PC-3 (cell line): ENCODE measurements at regions not wholly inside any gene's neighbourhood (a gene's known extent, or its start where the extent isn't known, plus 50 kb on each side); places are given as distances from the start of the nearest gene placed in this dataset.

Experiments used
- ATAC-seq: fragments of 200-7000 bp; cut with Tn5 transposase; 2 replicates; pipeline ENCODE4 v1.9.1; 2020; ENCODE audit warnings: mild to moderate bottlenecking, moderate library complexity
- BruUV-seq: library from RNA; stranded (reverse); fragments of 400-500 nt; replicated peaks from 2 replicates; lab custom pipeline; 2021; lab: Mats Ljungman, UMichigan
- CTCF ChIA-PET: fragments of 300-600 bp; sonication (Branson Sonifier 250); formaldehyde crosslinking; loops from one replicate; lab custom pipeline; 2022; ENCODE audit warnings: antibody characterized with exemption; lab: Charles Lee
- POLR2A ChIA-PET: fragments of 300-600 bp; sonication (Branson Sonifier 250); formaldehyde crosslinking; loops from one replicate; lab custom pipeline; 2022; ENCODE audit warnings: antibody characterized with exemption; ENCODE audit not compliant: unreplicated experiment; lab: Charles Lee
- DNase-seq: peaks from one replicate; pipeline ENCODE4 v3.0.0-alpha.2; 2015
- H2AFZ ChIP-seq: fragments of 300-600 bp; sonication (generic); 2 replicates; pipeline ENCODE4 v1.6.0; 2016; ENCODE audit warnings: antibody characterized with exemption, low read length
- H3F3A ChIP-seq: fragments of 300-600 bp; sonication (generic); one replicate; pipeline ENCODE4 v1.6.0; 2017; ENCODE audit warnings: antibody characterized with exemption, low read length, control low read depth, mild to moderate bottlenecking; ENCODE audit not compliant: unreplicated experiment
- H3K27ac ChIP-seq: fragments of 300-600 bp; sonication (generic); 2 replicates; pipeline ENCODE4 v1.5.1; 2016; ENCODE audit warnings: mild to moderate bottlenecking, low read length
- H3K27me3 ChIP-seq: fragments of 300-600 bp; sonication (generic); 2 replicates; pipeline ENCODE4 v1.6.1; 2016; ENCODE audit warnings: low read length, mixed read lengths
- H3K36me3 ChIP-seq: fragments of 300-600 bp; sonication (generic); 2 replicates; pipeline ENCODE4 v1.6.1; 2016; ENCODE audit warnings: low read depth, mixed run types, low read length, mixed read lengths
- H3K4me1 ChIP-seq: fragments of 300-600 bp; sonication (generic); 2 replicates; pipeline ENCODE4 v1.5.1; 2016; ENCODE audit warnings: low read length; ENCODE audit not compliant: insufficient read depth
- H3K4me2 ChIP-seq: fragments of 300-600 bp; sonication (generic); 2 replicates; pipeline ENCODE4 v1.6.0; 2016; ENCODE audit warnings: low read length
- H3K4me3 ChIP-seq: fragments of 300-600 bp; sonication (generic); 2 replicates; pipeline ENCODE4 v1.5.1; 2016; ENCODE audit warnings: mild to moderate bottlenecking, low read length, mixed read lengths
- H3K79me2 ChIP-seq: fragments of 300-600 bp; sonication (generic); 2 replicates; pipeline ENCODE4 v1.6.1; 2017; ENCODE audit warnings: low read length, mixed read lengths
- H3K9ac ChIP-seq: fragments of 300-600 bp; sonication (generic); 2 replicates; pipeline ENCODE4 v1.6.0; 2016; ENCODE audit warnings: mild to moderate bottlenecking, low read length
- H3K9me2 ChIP-seq: fragments of 300-600 bp; sonication (generic); replicated peaks from 2 replicates; pipeline ENCODE4 v1.6.1; 2016; ENCODE audit warnings: mixed run types, low read length, mixed read lengths
- H3K9me3 ChIP-seq: fragments of 300-600 bp; sonication (generic); 2 replicates; pipeline ENCODE4 v1.6.1; 2016; ENCODE audit warnings: low read length, mixed read lengths
- H4K20me1 ChIP-seq: fragments of 300-600 bp; sonication (generic); 2 replicates; pipeline ENCODE4 v1.6.1; 2016; ENCODE audit warnings: low read length, mixed read lengths
- EZH2 ChIP-seq: fragments of 300-600 bp; sonication (generic); IDR thresholded peaks from one replicate; pipeline ENCODE4 v1.6.1; 2017; ENCODE audit warnings: antibody characterized with exemption, mild to moderate bottlenecking, low read length; ENCODE audit not compliant: unreplicated experiment
- EZH2phosphoT487 ChIP-seq: fragments of 300-600 bp; sonication (generic); IDR thresholded peaks from 2 replicates; pipeline ENCODE4 v1.6.1; 2018; ENCODE audit warnings: mild to moderate bottlenecking, antibody characterized with exemption, low read length, borderline replicate concordance
- intact Hi-C: fragments of 100-400 bp; cut with micrococcal nuclease; formaldehyde crosslinking; loops from 2 replicates; pipeline ENCODE4 v1.9.0; 2023
- TF ChIP-seq, protein P1 (sequence below): fragments of 300-600 bp; sonication (generic); conservative IDR thresholded peaks from 2 replicates; pipeline ENCODE4 v1.5.1; 2017; ENCODE audit warnings: antibody characterized with exemption, low read depth, mild to moderate bottlenecking, low read length

DNA sequence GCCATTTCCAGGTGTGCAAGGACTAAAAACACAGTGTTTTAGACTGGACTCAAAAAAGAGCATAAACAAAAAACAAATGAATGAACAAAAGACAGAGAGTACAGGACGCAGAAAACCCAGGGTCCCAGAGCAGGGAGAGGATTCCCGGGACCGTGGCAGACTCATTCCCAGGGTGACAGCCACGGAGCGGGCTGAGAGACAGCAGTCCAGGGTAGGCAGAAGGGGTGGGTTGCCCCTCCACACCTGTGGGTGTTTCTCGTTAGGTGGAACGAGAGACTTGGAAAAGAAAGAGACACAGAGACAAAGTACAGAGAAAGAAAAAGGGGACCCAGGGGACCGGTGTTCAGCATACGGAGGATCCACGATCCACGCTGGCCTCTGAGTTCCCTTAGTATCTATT, 273.4 kb downstream of the EIPR1 start:
- no peaks in the 10 kb centered on the region for H3K79me2 ChIP-seq
- no TSS peak for BruUV-seq
- intact Hi-C loops = no loop called here
- H3K9me3 ChIP-seq = no peaks in the 10 kb centered on the region
- H3F3A ChIP-seq = no peaks in the 10 kb centered on the region
- no peak overlapping the region for H3K4me3 ChIP-seq
- H3K9me2 ChIP-seq = no peaks in the 10 kb centered on the region
- peaks cover 52% of the 10 kb centered on the region for H3K27me3 ChIP-seq
- H3K36me3 ChIP-seq = no peaks in the 10 kb centered on the region
- no peaks in the 10 kb centered on the region for H4K20me1 ChIP-seq
- ChIA-PET POLR2A (no interaction called here), CTCF (no interaction called here)
- H3K9ac ChIP-seq = no peak overlapping the region
- no peak for DNase-seq
- H3K4me2 ChIP-seq = no peak overlapping the region
- TF ChIP-seq EZH2 (no peak), EZH2phosphoT487 (no peak)
- TF ChIP-seq, protein P1, sequence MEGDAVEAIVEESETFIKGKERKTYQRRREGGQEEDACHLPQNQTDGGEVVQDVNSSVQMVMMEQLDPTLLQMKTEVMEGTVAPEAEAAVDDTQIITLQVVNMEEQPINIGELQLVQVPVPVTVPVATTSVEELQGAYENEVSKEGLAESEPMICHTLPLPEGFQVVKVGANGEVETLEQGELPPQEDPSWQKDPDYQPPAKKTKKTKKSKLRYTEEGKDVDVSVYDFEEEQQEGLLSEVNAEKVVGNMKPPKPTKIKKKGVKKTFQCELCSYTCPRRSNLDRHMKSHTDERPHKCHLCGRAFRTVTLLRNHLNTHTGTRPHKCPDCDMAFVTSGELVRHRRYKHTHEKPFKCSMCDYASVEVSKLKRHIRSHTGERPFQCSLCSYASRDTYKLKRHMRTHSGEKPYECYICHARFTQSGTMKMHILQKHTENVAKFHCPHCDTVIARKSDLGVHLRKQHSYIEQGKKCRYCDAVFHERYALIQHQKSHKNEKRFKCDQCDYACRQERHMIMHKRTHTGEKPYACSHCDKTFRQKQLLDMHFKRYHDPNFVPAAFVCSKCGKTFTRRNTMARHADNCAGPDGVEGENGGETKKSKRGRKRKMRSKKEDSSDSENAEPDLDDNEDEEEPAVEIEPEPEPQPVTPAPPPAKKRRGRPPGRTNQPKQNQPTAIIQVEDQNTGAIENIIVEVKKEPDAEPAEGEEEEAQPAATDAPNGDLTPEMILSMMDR = no peak
- no peak for ATAC-seq
- no peak overlapping the region for H2AFZ ChIP-seq
- H3K27ac ChIP-seq = no peak overlapping the region
- H3K4me1 ChIP-seq = peaks cover 3% of the 10 kb centered on the region; the same call in 1 of the 2 replicates

DNA sequence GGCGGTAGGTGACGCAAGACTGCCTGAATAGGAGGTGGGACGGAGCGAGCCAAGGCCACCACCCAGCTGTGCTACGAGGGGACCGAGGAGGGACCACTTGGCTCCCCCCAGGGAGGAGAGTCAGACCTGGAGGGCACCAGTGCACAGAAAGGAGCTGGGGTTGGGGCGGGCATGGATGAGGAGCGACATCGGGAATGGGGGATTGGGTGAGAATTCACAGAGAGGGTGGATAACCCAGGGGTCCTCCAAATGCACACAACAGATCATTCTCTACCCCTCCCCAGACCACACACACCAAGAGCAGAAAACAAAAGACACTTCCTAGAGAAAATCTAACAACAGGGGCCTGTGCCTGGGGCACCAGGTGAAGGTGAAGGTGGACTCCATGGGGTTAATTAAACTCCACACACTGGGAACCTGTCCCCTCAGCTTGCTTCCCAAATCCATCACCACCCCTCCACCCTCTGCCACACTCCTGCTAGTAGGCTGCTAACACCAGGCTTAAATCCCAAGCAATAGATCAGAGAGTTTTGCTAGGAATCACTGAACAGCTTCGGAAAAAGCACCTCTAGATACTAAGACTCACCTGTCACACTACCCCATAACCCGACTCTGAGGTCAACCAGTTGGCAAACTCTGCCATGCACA, 274.6 kb downstream of the EIPR1 start:
- ATAC-seq (no peak), DNase-seq (no peak)
- CTCF ChIA-PET = no interaction called here
- no peaks in the 10 kb centered on the region for H3K36me3 ChIP-seq
- intact Hi-C loops = no loop called here
- H3K4me3 ChIP-seq = no peak overlapping the region
- no peaks in the 10 kb centered on the region for H3K79me2 ChIP-seq
- H3K9ac ChIP-seq = no peak overlapping the region
- no peaks in the 10 kb centered on the region for H3K9me3 ChIP-seq
- H2AFZ ChIP-seq = no peak overlapping the region
- H3K9me2 ChIP-seq = no peaks in the 10 kb centered on the region
- no peaks in the 10 kb centered on the region for H3F3A ChIP-seq
- H3K27me3 ChIP-seq = peaks cover 55% of the 10 kb centered on the region
- no peaks in the 10 kb centered on the region for H4K20me1 ChIP-seq
- H3K27ac ChIP-seq = no peak overlapping the region
- H3K4me2 ChIP-seq = no peak overlapping the region
- TF ChIP-seq EZH2phosphoT487 (no peak), EZH2 (no peak)
- TF ChIP-seq, protein P1 = no peak
- BruUV-seq = no TSS peak
- H3K4me1 ChIP-seq = peaks cover 3% of the 10 kb centered on the region; the same call in 1 of the 2 replicates
- POLR2A ChIA-PET = no interaction called here

DNA sequence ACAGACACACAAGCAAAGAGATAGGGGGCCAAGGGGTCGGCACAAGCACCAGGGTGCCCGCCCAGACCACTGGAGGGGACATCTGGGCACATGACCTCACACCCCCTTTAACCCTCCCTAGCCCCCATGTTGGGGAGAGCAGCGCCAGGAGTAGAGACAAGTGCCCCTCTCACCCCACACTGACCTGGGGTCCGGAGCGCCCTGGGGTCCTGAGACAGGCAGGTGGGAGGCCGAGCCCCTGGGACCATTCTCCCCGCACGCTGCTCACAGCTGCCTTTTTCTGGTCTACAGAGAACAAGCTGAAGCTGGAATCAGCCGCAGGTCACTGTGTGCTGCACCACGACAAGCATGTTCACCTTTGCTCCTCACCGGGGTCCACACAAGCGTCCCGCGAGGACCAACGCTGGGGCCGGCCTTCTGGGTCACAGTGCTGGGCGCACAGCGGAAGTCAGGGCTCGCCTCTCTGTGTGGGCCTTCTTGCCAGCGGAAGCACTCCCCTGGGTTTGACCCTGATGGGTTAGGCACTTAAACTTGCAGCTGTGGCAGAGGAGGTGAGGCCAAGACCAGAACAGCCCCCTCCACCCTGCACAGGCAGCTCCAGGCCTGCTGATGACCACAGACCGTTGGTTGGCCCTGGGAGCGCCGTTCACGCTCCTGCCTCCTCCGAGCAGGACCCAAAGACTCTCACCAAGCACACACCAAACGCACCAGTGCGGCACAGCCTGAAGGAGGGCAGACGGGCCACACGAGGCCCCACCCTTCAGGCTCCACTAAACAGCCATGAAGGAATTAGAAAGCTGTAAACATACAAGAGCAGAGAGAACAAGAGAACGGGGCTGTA, 275.3 kb downstream of the EIPR1 start:
- DNase-seq = no peak
- Histone ChIP-seq H3K79me2 (no peaks in the 10 kb centered on the region), H3K9me3 (no peaks in the 10 kb centered on the region), H3K27me3 (peaks cover 56% of the 10 kb centered on the region), H3K36me3 (no peaks in the 10 kb centered on the region), H3K4me2 (no peak overlapping the region), H2AFZ (no peak overlapping the region), H3F3A (no peaks in the 10 kb centered on the region), H3K4me1 (peaks cover 3% of the 10 kb centered on the region; the same call in 1 of the 2 replicates), H3K9me2 (no peaks in the 10 kb centered on the region), H4K20me1 (no peaks in the 10 kb centered on the region), H3K27ac (no peak overlapping the region), H3K9ac (no peak overlapping the region), H3K4me3 (no peak overlapping the region)
- POLR2A ChIA-PET = no interaction called here
- BruUV-seq = no TSS peak
- CTCF ChIA-PET = no interaction called here
- intact Hi-C loops = no loop called here
- TF ChIP-seq EZH2phosphoT487 (no peak), EZH2 (no peak)
- TF ChIP-seq, protein P1 = no peak
- ATAC-seq = no peak
